ENCODE measurements at regions not wholly inside any gene's neighbourhood (a gene's known extent, or its start where the extent isn't known, plus 50 kb on each side); places are given as distances from the start of the nearest gene placed in this dataset.
"Not testable (repeated sequence)": the region's sequence is repeated elsewhere in the genome, so short reads cannot be mapped to it uniquely, and the experiment has no call there.

DNA sequence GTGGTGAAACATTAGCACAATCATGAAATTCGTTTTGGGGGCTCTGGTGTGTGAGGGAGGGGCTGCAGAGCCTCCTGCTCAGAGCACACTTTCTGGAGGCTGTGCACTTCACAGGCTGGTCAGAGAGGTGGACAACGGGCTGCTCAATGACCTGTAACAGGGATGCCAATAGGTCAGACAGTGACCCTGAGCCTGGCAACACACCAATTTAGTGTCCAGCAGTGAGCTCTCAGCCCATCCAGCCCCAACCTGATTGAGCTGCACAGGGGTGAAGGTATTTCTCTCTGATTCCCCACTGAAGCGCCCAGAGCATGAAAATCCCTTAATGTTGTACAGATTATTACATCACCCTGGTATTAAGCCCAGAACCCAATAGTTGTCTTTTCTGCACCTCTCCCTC, 191.3 kb upstream of the ZNF32 start:
- no peak for DNase-seq

DNA sequence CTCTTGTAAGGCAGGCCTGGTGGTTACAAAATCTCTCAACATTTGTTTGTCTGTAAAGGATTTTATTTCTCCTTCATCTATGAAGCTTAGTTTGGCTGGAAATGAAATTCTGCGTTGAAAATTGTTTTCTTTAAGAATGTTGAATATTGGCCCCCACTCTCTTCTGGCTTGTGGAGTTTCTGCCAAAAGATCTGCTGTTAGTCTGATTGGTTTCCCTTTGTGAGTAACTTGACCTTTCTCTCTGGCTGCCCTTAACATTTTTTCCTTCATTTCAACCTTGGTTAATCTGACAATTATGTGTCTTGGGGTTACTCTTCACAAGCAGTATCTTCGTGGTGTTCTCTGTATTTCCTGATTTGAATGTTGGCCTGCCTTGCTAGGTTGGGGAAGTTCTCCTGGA, 186.1 kb upstream of the ZNF32 start:
- not testable (repeated sequence) for DNase-seq

DNA sequence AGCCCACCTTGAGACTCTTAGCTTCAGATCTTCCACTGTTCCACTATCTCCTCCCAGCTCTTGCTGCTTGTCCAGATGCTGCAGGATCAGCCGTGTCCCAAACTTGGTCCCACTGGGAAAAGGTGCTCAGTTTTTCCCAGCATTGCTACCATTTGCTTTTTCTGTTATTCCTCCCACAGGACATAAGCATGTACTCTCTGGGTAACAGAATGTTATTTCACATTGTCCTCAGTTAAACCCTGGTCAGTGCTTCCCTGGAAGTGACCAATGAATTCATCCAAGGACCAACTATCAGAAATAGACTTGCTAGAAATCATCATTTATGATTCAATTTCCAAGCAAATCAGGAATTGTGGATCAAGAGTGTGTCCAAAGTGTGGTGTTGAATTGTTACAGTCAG, 179.2 kb upstream of the ZNF32 start:
- no peak for DNase-seq

DNA sequence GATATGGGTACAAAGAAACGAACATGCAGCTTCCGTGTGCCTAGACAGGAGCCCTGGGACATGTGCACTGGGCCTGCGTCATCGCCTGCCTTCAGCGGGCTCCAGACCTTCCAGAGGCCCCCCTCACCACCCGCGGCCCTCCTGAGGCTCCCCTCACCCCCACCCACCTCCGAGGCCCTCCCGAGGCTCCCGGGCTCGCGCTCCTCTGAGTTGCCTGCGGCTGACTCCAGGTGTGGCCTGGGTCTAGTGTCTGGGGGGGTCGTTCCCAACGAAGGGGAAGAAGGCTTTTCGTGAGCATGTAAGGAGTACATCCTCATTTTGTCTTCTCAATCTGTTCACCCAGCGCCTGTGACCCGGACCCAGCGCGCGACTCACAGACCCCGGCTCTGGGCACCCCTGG, 177.3 kb upstream of the ZNF32 start:
- DNase-seq: no peak

DNA sequence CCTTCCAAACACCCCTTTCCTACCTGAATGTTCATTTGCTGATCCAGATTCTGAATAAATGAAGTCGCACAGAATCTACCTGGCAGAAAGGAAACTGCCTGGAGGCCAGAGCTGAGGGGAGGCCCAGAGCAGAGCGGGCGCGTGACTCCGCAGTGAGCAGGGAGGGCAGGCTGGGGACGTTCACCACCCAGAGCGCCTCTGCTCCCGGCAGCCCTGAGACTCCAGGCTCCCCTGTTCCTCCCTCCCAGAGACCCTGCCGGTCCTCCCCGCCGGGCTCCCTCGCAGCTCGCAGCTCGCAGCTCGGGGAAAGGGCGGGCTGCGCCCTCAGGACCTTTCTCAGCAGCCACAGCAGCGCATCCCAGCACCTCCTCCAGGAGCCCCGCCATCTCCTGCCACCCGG, 176.7 kb upstream of the ZNF32 start:
- DNase-seq: no peak

DNA sequence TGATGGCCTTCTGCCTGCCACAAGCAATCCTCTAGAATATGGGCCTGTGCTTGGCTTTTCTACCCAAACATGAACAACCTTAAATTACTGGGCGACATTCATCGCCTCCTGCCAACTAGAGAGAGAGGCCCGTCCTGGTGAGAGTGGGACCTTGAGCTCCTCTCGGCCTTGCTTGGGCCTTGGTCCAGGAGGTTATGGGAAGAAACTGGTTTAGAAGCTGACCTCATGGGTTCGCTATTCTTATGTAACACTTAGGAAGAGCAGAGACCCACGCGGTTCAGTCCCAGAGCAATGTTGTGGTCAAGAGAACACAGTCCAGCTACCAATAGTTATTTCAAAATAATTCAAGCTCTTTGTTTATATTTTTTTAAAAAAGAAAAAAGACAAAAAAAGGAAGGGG, 176.3 kb upstream of the ZNF32 start:
- DNase-seq: no peak

DNA sequence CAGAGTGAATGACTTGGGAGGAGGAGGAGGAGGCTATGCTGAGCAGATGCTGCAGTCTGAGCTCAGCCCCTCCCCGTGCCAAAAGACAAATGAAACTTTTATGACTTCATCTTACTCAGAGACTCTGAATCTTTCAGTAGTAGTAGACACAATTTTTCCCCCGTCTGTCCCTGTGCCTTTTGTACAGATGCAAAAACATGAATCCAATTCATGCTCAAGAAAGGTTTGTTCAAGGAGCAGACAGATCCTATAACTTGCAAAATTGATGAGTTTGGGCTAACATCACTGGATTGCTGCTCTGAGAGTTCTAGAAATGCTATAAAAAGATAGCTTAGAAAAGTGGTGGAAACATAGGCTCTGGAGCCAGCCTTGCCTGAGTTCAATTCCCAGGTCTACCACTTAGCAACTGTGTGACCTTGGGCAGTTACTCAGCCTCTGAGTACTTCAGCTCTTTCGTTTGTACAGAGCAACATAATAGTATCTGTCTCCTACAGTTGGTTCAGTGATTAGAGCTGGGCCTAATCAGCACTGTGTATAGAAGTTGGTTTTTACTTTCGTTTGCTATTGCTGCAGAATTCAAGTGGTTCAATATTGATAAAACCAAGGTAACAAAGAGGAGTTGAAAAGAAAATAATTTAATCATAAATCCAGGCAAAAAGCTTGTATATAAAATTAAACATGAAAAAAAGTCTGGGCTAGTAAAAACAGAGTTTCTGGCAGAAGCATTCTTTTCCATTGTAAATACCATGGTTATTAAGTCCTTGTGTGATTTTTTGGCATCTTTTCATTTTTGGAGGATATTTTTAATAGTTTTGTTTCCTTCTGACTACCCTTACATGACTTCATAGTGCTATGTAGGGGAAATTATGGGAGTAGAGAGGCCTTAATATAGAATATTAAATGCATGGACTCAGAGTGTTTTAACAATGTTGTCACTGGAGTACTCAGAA, 174.2 kb upstream of the ZNF32 start:
- DNase-seq: no peak

DNA sequence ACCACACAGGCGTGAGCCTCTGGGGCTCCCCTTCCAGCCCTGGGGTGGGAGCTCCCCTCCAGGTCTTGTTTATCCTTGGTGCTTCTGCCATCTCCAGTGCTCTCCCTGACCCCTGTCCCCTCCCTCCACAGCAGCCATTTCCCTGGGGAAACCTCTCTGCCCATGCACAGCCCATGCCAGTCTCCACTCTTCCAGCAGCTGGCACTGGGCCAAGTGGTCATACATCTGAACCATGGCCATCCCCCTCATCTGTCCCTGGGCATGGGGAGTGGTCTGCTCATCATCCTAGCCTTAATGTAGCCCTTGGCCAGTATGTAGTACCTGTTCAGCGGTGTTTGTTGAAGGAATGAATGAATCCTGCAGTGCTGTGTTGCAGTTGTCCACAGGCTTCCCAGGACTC, 172.4 kb upstream of the ZNF32 start:
- no peak for DNase-seq

DNA sequence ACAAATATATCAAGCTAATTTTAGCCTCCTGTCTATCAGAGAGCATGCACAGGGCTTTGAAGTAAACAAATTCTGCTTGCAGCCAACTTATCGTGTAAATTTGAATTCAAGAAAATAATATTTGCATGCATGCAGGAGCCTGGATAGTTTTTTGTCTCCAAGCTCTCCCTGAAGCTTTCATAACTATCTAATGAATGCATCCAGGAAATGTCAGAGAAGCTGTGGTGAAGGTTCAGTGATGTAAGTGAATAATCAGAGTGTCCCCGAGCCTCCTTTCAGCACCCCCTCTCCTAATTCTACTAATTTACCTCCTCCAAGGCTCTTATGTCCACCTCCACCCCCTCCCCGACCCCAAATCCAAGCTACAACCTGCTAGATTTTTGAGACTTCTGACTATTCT, 172.0 kb upstream of the ZNF32 start:
- no peak for DNase-seq

DNA sequence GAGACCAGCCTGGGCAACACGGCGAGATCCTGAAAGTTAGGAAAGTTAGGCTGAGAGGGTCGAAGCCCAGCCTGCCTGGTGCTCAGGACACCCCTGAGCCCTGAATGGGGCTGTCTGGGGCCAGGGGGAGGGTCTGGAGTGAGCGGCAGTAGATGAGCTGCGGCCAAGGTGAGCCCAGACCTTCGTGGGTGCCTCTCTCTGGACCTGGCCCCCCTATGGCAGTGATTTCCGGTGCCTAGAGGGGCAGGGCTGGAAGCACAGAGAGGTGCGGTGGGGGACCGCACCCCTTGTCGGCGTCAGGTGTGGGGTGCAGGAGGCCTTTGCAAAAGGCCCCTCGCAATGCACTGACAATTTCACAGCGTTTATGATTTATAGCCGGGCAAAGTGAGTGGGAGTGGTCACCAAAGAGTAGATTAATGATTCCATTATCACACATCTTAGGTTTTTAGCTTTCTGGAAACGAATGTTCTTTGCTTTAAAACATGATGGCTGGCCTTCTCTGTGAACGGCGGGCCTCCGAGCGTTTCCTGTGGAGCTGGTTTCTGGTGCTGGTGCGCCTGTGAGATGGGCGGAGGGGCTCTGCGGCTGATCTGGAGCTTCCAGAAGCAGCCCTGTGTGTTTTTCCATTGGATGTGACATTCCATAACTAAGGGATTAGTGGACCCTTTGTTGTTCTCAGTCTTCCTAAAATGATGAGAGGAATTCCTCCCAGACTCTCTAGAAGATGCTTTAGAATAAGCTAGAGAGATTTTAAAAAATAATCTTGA, 171.0 kb upstream of the ZNF32 start:
- DNase-seq: no peak

DNA sequence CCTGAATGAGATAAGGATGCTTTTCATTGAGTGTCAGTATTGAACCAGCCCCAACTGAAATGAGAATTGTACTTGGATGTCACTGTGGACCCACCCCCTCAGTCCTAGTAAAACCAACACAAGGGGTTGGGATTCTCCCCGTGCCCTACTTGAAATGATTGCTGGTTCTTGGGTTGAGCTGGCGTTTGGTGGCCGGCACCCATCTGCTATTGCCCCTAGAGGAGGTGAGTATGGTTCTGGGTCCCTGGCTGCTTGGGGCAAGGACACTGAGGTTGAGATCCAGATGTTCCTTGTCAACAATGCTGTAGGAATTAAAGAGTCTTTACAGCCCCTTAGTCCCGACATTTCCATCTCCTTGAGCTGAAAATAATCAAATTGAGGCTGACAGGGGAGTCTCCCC, 170.0 kb upstream of the ZNF32 start:
- no peak for DNase-seq

DNA sequence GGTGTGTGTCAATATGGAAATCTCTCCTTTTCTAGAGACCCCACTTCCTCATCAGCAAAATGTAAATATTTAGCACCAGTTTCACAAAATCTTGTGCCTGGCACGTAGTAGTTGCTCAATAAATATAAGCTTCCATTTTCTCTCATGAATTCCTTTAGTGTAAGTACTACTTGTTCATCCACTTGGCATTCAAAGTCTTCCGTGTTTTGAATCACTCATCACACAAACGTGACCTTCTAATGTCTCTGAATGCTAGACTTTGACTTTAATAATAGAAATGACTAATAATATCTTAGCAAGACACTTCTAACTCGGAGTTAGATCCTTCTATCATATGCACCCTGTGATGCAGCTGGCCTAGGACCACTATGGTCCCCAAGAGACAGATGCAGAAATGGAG, 168.7 kb upstream of the ZNF32 start:
- no peak for DNase-seq

DNA sequence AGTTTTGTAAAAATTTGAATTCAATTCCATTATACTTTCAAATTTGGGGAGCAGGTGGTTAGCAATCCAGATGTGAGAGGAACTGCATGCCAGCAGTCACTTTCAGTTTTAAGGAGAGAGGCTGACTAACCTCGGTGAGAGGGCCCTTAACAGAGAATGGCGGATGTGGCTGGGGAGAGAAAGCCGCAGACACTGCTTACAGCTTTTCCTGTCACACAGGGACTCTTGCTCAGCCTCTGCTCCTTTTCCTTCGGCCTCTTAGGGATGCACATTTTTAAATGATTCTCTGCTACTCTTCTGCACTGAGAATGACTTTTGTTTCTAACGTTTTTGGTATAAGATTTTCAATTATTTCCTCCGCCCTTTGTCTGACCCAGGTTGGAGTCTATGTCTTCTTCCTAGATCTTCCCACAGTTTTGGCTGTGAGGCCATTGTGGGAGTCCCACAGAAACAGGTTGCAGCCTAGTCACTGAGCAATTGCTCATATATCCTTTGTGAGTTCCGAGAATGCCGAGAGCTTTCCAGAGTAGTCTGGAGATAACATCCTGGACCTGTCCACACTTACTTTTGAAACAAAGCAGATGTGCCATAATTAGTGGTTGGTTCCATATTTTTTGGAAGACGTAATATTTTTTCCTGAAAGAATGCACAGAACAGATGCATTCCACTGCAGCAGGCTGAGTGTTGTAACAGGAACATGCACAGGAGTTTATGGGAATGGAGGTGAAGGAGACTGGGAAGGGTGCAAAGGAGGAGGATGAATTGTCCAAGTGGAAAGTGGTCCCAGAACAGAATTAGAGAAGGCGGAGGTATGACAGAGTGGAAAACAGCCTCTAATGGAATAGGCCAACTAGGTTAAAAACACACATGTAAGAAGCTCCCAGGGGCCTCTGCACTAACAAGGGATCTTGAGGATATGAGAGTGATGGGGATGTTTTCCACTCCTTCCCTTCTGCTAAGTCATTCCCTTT, 168.0 kb upstream of the ZNF32 start:
- DNase-seq: peak; percentile 17

DNA sequence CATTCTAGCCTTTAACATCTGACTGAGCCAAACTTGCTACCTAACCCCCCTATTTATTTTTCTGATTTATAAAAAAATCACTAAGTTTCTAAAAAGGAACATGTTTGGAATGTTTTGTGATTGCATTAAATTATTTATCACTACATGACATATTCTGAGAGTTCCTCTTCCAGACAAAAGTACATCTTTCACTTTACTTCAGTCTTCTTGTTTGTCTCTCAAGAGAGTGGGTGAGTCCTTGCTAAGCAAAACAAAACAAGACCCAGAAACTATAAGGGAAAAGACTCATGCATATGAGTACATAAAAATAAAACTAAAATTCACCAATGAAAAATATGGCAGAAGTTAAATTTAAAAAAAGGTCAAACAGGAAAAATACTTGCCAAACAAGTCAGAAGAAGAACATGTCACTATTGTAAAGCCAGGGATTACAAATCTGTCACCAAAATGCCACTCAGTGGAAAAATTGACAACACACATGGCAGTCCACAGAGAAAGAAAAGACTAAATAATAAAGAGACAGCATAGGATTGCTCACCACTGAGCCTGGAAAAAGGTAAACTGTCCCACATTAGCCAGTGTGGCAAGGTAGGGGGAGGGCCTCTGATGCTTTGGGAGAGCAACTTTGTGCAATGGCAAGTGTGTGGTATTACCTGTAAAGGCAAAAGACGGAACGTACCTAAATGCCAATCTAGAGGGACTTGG, 166.7 kb upstream of the ZNF32 start:
- no peak for DNase-seq

DNA sequence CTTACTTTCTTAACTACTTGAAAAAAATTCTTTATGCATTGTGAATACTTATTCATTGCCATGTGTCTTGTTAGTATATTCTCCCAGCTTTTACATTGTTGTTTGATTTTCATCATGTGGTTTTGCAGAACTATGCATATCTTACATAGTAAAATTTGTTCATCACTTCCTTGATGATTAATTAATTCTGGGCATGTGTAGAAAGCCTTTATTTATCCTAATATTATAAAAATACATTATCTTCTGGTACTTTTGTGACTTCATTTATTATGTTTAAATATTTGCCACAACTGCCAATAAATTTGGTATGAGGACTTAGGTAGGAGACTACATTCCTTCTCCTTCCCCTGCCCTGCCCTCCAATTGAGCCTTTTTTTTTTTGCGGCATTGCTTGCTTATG, 166.0 kb upstream of the ZNF32 start:
- no peak for DNase-seq

DNA sequence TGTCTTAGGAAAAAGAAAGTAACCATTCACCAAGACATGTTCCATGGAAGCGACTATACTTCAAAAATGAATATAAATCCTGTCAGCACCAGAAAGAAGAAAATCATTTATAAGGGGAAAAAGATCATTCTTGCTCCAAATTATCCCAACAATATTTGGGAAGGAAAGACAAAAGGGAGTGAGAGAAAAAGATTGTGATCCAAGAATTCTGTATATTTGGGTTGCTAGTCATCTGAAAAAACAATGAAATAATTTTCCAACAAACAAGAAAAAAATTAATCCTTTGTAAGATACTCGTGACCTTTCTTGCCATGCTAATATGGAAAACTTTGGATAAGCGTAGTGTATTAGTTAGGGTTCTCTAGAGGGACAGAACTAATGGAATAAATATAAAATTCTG, 163.2 kb upstream of the ZNF32 start:
- DNase-seq: no peak

DNA sequence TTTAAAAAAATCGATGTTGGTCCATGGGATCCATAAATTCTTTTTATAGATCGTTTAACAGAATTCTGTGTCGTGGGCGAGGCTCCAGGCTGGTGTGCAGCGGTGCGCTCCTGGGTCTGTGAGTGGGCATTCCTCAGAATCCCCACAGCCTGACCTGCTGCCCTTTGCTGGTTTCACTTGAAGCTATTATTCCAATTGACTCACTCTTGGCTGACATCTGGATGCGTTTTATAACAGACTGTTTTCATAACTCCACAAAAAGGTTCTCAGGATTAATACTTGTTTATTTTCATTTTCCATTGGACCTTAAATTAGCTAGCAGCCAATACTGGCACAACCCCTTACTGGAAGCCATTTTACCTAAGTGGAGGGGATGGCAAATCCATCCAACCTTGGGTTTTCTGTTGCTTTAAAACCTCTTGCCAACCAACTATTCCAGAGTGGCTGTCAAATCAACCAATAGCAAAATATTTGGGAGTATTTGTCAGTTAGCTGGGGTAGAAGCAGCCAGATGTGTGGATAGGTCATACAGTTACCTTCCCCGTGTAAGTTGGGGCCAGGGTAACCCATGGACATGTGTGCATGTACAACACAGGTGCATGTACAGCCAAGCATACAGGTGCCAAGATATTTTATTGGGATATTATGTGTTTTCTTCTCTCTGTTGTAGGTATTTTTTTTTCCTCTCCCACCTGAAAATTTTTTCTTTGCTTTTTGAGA, 160.7 kb upstream of the ZNF32 start:
- DNase-seq: no peak

DNA sequence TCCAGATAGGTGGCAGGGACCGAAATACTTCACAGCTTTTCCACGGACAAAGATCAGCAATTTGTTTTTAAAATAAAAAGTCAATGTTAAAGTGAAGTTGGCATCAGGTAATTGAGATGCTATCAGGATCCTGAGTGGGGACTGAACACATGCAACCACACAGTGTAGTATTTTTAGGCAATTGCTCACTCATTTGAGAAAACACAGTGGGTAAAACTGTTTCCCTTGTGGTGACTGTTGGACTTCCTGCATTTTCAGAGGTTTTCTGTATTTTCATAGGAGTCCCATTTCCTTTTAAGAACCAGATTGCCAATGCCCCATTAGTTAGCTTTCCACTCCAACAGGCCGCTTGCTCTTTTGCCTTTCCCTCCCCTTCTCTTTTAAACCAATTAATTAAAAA, 159.5 kb upstream of the ZNF32 start:
- DNase-seq: no peak

DNA sequence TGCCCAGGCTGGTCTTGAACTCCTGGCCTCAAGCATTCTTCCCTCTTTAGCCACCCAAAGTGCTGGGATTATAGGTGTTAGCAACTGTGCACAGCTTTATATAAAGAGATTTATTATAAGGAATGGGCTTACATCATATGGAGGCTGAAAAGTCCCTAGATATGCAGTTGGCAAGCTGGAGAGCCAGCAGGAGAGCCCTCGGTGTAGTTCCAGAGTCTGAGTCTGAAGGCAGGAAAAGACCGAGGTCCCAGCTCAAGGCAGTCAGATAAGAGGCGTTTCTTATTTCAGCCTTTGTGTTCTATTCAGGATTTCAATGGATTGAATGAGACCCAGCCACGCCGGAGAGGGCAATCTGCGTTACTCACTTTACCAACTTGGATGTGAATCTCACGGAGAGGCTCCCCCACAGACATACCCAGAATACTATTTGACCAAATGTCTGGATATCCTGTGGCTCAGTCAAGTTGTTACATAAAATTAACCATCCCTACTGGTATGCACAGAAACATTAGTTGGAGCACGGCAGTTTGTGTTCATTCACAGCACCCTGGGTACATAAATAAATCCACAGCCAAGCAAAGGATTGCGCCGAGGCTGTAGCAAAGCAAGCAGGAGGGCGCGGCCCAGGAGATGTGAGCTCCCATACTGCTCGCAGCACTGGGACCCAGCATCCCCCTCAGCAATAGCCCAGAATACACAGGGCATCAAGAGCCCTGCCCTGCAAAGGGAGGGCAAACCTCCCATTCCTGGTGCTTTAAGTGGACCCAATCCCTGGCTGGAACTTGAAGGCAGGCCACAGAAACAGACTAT, 158.4 kb upstream of the ZNF32 start:
- no peak for DNase-seq

DNA sequence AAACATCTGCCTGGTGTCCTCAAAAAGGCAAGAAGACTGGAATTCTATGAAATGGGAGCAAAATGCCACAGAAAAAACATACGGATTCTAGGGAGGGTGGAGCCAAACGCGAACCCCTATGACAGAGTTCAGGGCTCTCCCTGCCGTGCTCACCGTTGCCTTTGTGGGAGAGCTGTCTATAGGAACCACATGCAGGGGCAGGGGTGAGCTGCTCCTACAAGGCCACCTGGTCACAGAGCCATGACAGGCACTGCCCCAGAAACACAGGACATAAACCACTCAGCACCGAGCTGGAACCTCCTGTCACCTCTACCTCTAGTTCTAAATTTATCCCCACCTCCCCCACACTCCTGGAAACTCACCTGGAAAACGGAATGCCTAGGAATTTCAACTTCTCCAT, 155.1 kb upstream of the ZNF32 start:
- no peak for DNase-seq
